ENCODE measurements at regions not wholly inside any gene's neighbourhood (a gene's known extent, or its start where the extent isn't known, plus 50 kb on each side); places are given as distances from the start of the nearest gene placed in this dataset.

GRCh38 chr20:60255415-60255814 is 297.2 kb downstream of the CDH26 start:
- CTCF ChIA-PET, result no interaction called here
- Histone ChIP-seq H3K36me3 (ENCODE audit: control insufficient read depth in 2 of 2, insufficient read depth in 1 of 2, low read length in 2 of 2) (no peaks in the 10 kb centered on the region), H3K9me3 (ENCODE audit: control insufficient read depth, insufficient read depth, low read depth, low read length) (no peaks in the 10 kb centered on the region), H3K27ac (ENCODE audit: extremely low read depth, low read depth, low read length) (no peak overlapping the region), H3K4me3 (ENCODE audit: low read depth, low read length) (no peak overlapping the region), H3K4me1 (ENCODE audit: control insufficient read depth, insufficient read depth, low read length) (no peaks in the 10 kb centered on the region)
- POLR2A ChIA-PET, result no interaction called here
- TF ChIP-seq ZNF561 (tag by site-specific recombination; IDR thresholded peaks at IDR 0.05; ENCODE audit: borderline replicate concordance) (no peak), ZIC2 (tag by site-specific recombination; IDR thresholded peaks at IDR 0.05) (peak; percentile 96), HIC1 (tag by site-specific recombination; IDR thresholded peaks at IDR 0.05) (no peak)

DNA sequence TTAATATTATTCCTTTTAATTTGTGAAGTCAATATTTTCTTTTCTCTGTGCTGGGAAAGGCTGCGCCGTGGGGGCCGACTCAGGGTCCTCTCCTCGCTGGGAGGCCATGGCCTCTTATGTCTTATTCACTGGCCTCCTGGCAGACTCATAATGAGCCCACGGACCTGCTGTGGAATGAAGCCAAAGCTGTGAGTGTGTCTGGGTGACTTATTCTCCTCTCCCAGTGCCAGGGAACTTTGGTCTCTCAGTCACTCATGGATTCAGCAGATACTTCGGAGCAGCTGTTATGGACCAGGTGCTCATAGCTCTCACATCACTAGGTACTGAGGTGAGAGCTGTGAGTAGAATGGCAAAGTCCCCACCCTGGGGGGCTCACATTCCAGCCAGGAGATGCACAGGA is 297.6 kb downstream of the CDH26 start:
- TF ChIP-seq ZNF768 (tag by site-specific recombination; IDR thresholded peaks at IDR 0.05) (no peak), ZNF549 (tag by site-specific recombination; IDR thresholded peaks at IDR 0.05) (no peak), ZNF391 (tag by site-specific recombination; IDR thresholded peaks at IDR 0.05; ENCODE audit: borderline replicate concordance, low read depth) (no peak), ZNF19 (tag by site-specific recombination; IDR thresholded peaks at IDR 0.05; ENCODE audit: low read depth) (no peak)
- no peaks in the 10 kb centered on the region for H3K36me3 ChIP-seq (ENCODE audit: control insufficient read depth in 2 of 2, insufficient read depth in 1 of 2, low read length in 2 of 2)
- H3K27ac ChIP-seq (ENCODE audit: extremely low read depth, low read depth, low read length), result no peak overlapping the region
- H3K9me3 ChIP-seq (ENCODE audit: control insufficient read depth, insufficient read depth, low read depth, low read length), result no peaks in the 10 kb centered on the region
- no peak overlapping the region for H3K4me3 ChIP-seq (ENCODE audit: low read depth, low read length)
- POLR2A ChIA-PET, result no interaction called here
- CTCF ChIA-PET, result no interaction called here
- H3K4me1 ChIP-seq (ENCODE audit: control insufficient read depth, insufficient read depth, low read length), result no peaks in the 10 kb centered on the region

DNA sequence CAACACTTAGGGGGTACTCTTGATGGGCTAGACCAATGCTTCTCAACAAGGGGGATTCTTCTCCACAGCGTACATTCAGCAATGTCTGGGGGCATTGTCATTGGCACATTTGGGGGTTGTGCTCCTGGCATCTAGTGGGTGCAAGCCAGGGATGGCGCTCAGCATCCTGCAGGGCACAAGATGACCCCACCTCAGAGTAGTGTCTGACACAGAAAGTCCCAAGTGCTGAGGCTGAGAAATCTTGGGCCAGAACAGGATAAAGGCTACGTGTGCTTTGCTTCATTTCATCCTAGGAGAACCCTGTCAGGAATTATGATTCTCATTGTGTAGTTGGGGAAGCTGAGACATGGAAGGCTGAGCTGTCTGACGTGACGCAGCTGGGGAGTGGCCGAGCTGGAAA is 298.6 kb downstream of the CDH26 start:
- CTCF ChIA-PET, result no interaction called here

GRCh38 chr20:60257671-60258070 is 299.4 kb downstream of the CDH26 start:
- ChIA-PET POLR2A (no interaction called here), CTCF (interaction anchor here (0.5 kb wide), 1 partner anchor 576 kb away, joined by 3 read pairs; no protein-coding TSS in a partner anchor)
- Histone ChIP-seq H3K4me3 (ENCODE audit: low read depth, low read length) (no peak overlapping the region), H3K4me1 (ENCODE audit: control insufficient read depth, insufficient read depth, low read length) (no peaks in the 10 kb centered on the region), H3K27ac (ENCODE audit: extremely low read depth, low read depth, low read length) (no peak overlapping the region), H3K36me3 (ENCODE audit: control insufficient read depth in 2 of 2, insufficient read depth in 1 of 2, low read length in 2 of 2) (no peaks in the 10 kb centered on the region), H3K9me3 (ENCODE audit: control insufficient read depth, insufficient read depth, low read depth, low read length) (no peaks in the 10 kb centered on the region)
- no peak for TF ChIP-seq ZNF639 (tag by site-specific recombination; IDR thresholded peaks at IDR 0.05)
- TF ChIP-seq ZXDB (tag by site-specific recombination; IDR thresholded peaks at IDR 0.05), result no peak
- no peak for TF ChIP-seq ZNF202 (tag by site-specific recombination; IDR thresholded peaks at IDR 0.05; ENCODE audit: borderline replicate concordance)
- TF ChIP-seq ZNF518A (tag by site-specific recombination; conservative IDR thresholded peaks at IDR 0.05; ENCODE audit: low read depth), result no peak
- TF ChIP-seq, protein P1, sequence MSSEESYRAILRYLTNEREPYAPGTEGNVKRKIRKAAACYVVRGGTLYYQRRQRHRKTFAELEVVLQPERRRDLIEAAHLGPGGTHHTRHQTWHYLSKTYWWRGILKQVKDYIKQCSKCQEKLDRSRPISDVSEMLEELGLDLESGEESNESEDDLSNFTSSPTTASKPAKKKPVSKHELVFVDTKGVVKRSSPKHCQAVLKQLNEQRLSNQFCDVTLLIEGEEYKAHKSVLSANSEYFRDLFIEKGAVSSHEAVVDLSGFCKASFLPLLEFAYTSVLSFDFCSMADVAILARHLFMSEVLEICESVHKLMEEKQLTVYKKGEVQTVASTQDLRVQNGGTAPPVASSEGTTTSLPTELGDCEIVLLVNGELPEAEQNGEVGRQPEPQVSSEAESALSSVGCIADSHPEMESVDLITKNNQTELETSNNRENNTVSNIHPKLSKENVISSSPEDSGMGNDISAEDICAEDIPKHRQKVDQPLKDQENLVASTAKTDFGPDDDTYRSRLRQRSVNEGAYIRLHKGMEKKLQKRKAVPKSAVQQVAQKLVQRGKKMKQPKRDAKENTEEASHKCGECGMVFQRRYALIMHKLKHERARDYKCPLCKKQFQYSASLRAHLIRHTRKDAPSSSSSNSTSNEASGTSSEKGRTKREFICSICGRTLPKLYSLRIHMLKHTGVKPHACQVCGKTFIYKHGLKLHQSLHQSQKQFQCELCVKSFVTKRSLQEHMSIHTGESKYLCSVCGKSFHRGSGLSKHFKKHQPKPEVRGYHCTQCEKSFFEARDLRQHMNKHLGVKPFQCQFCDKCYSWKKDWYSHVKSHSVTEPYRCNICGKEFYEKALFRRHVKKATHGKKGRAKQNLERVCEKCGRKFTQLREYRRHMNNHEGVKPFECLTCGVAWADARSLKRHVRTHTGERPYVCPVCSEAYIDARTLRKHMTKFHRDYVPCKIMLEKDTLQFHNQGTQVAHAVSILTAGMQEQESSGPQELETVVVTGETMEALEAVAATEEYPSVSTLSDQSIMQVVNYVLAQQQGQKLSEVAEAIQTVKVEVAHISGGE (tag by site-specific recombination; conservative IDR thresholded peaks at IDR 0.05; ENCODE audit: low read depth), result no peak
- TF ChIP-seq ZNF174 (tag by site-specific recombination; IDR thresholded peaks at IDR 0.05), result no peak

More for the DNA sequence above, 298.6 kb downstream of the CDH26 start:
- TF ChIP-seq HOXD13 (CRISPR knock-in tag; IDR thresholded peaks at IDR 0.05; ENCODE audit: borderline replicate concordance), result no peak
- TF ChIP-seq TCF7L2 (IDR thresholded peaks at IDR 0.05; ENCODE audit: borderline replicate concordance, low read depth, low read length), result no peak
- no peak for TF ChIP-seq KLF16 (tag by site-specific recombination; IDR thresholded peaks at IDR 0.05)
- no peak for TF ChIP-seq KLF1 (tag by site-specific recombination; IDR thresholded peaks at IDR 0.05)
- Histone ChIP-seq H3K27ac (ENCODE audit: extremely low read depth, low read depth, low read length) (no peak overlapping the region), H3K4me3 (ENCODE audit: low read depth, low read length) (no peak overlapping the region), H3K9me3 (ENCODE audit: control insufficient read depth, insufficient read depth, low read depth, low read length) (no peaks in the 10 kb centered on the region), H3K36me3 (ENCODE audit: control insufficient read depth in 2 of 2, insufficient read depth in 1 of 2, low read length in 2 of 2) (no peaks in the 10 kb centered on the region), H3K4me1 (ENCODE audit: control insufficient read depth, insufficient read depth, low read length) (no peaks in the 10 kb centered on the region)
- POLR2A ChIA-PET, result no interaction called here

All from HEK293 (cell line).